ENCODE measurements at regions not wholly inside any gene's neighbourhood (a gene's known extent, or its start where the extent isn't known, plus 50 kb on each side); places are given as distances from the start of the nearest gene placed in this dataset.
"Not testable (repeated sequence)": the region's sequence is repeated elsewhere in the genome, so short reads cannot be mapped to it uniquely, and the experiment has no call there.

GRCh38 chr20:26120920-26121319 lies 424.3 kb upstream of the ZNF337 start:
- DNase-seq (ENCODE audit: extremely low read depth in 1 of 4, low spot score in 3 of 4); intact Hi-C loops (cut with micrococcal nuclease); FAIRE-seq; H3K9ac ChIP-seq (ENCODE audit: insufficient read depth in 1 of 2, low read depth in 2 of 2, low read length in 2 of 2); in situ Hi-C loops (cut with MboI); H3K4me2 ChIP-seq (ENCODE audit: insufficient read depth, low read length); H4K20me1 ChIP-seq (replicated peaks; ENCODE audit: control insufficient read depth, insufficient read depth, low read length); H3K9me1 ChIP-seq (ENCODE audit: control insufficient read depth, insufficient read depth, low read length); BruUV-seq (replicated peaks); H3K27me3 ChIP-seq (ENCODE audit: control insufficient read depth in 2 of 2, insufficient read depth in 2 of 2, low read length in 2 of 2); H3K27ac ChIP-seq (ENCODE audit: extremely low read depth, low read depth, low read length); CTCF ChIA-PET (ENCODE audit: low intra/inter-chr PET ratio); ATAC-seq; H2AFZ ChIP-seq (ENCODE audit: low read depth, low read length); H3K4me1 ChIP-seq (replicated peaks in 1 of 2; ENCODE audit: control insufficient read depth in 2 of 2, insufficient read depth in 2 of 2, low read length in 2 of 2); POLR2A ChIA-PET; H3K36me3 ChIP-seq (ENCODE audit: control insufficient read depth, insufficient read depth, low read length); H3K4me3 ChIP-seq; H3K9me3 ChIP-seq (replicated peaks; ENCODE audit: control insufficient read depth, insufficient read depth, low read depth, low read length); H3K79me2 ChIP-seq (ENCODE audit: control insufficient read depth, insufficient read depth, low read length): not testable (repeated sequence)
- 0% methylated on average over 1 of the region's 2 CpGs for WGBS (ENCODE audit: insufficient coverage, low coverage, missing lambda C conversion rate)

GRCh38 chr20:26094498-26094897 lies 397.8 kb upstream of the ZNF337 start:
- H3K4me3 ChIP-seq; H3K36me3 ChIP-seq (ENCODE audit: control insufficient read depth, insufficient read depth, low read length); H4K20me1 ChIP-seq (replicated peaks; ENCODE audit: control insufficient read depth, insufficient read depth, low read length); DNase-seq (ENCODE audit: extremely low read depth in 1 of 4, low spot score in 3 of 4); H3K4me1 ChIP-seq (replicated peaks in 1 of 2; ENCODE audit: control insufficient read depth in 2 of 2, insufficient read depth in 2 of 2, low read length in 2 of 2); H3K9me3 ChIP-seq (replicated peaks; ENCODE audit: control insufficient read depth, insufficient read depth, low read depth, low read length); H3K4me2 ChIP-seq (ENCODE audit: insufficient read depth, low read length); BruUV-seq (replicated peaks); H3K27me3 ChIP-seq (ENCODE audit: control insufficient read depth in 2 of 2, insufficient read depth in 2 of 2, low read length in 2 of 2); ATAC-seq; H3K27ac ChIP-seq (ENCODE audit: extremely low read depth, low read depth, low read length); H2AFZ ChIP-seq (ENCODE audit: low read depth, low read length); in situ Hi-C loops (cut with MboI); intact Hi-C loops (cut with micrococcal nuclease); H3K9me1 ChIP-seq (ENCODE audit: control insufficient read depth, insufficient read depth, low read length); H3K79me2 ChIP-seq (ENCODE audit: control insufficient read depth, insufficient read depth, low read length); H3K9ac ChIP-seq (ENCODE audit: insufficient read depth in 1 of 2, low read depth in 2 of 2, low read length in 2 of 2); POLR2A ChIA-PET; CTCF ChIA-PET (ENCODE audit: low intra/inter-chr PET ratio); FAIRE-seq: not testable (repeated sequence)
- WGBS (ENCODE audit: insufficient coverage, low coverage, missing lambda C conversion rate) = 0% methylated on average over 1 of the region's 1 CpG

GRCh38 chr20:26091921-26092320 lies 395.3 kb upstream of the ZNF337 start:
- POLR2A ChIA-PET; intact Hi-C loops (cut with micrococcal nuclease); CTCF ChIA-PET (ENCODE audit: low intra/inter-chr PET ratio); H3K79me2 ChIP-seq (ENCODE audit: control insufficient read depth, insufficient read depth, low read length); H3K9me1 ChIP-seq (ENCODE audit: control insufficient read depth, insufficient read depth, low read length); H3K4me3 ChIP-seq; H3K4me1 ChIP-seq (replicated peaks in 1 of 2; ENCODE audit: control insufficient read depth in 2 of 2, insufficient read depth in 2 of 2, low read length in 2 of 2); DNase-seq (ENCODE audit: extremely low read depth in 1 of 4, low spot score in 3 of 4); H4K20me1 ChIP-seq (replicated peaks; ENCODE audit: control insufficient read depth, insufficient read depth, low read length); H3K9ac ChIP-seq (ENCODE audit: insufficient read depth in 1 of 2, low read depth in 2 of 2, low read length in 2 of 2); in situ Hi-C loops (cut with MboI); H3K4me2 ChIP-seq (ENCODE audit: insufficient read depth, low read length); BruUV-seq (replicated peaks); H3K36me3 ChIP-seq (ENCODE audit: control insufficient read depth, insufficient read depth, low read length); ATAC-seq; H3K27me3 ChIP-seq (ENCODE audit: control insufficient read depth in 2 of 2, insufficient read depth in 2 of 2, low read length in 2 of 2); H3K9me3 ChIP-seq (replicated peaks; ENCODE audit: control insufficient read depth, insufficient read depth, low read depth, low read length); H2AFZ ChIP-seq (ENCODE audit: low read depth, low read length); FAIRE-seq; H3K27ac ChIP-seq (ENCODE audit: extremely low read depth, low read depth, low read length): not testable (repeated sequence)
- WGBS (ENCODE audit: insufficient coverage, low coverage, missing lambda C conversion rate) = 0% methylated on average over 6 of the region's 7 CpGs

GRCh38 chr20:26086195-26086594 lies 389.5 kb upstream of the ZNF337 start:
- H3K27ac ChIP-seq (ENCODE audit: extremely low read depth, low read depth, low read length); H3K4me3 ChIP-seq; POLR2A ChIA-PET; H3K9ac ChIP-seq (ENCODE audit: insufficient read depth in 1 of 2, low read depth in 2 of 2, low read length in 2 of 2); H3K9me3 ChIP-seq (replicated peaks; ENCODE audit: control insufficient read depth, insufficient read depth, low read depth, low read length); in situ Hi-C loops (cut with MboI); H3K79me2 ChIP-seq (ENCODE audit: control insufficient read depth, insufficient read depth, low read length); H3K27me3 ChIP-seq (ENCODE audit: control insufficient read depth in 2 of 2, insufficient read depth in 2 of 2, low read length in 2 of 2); H3K4me2 ChIP-seq (ENCODE audit: insufficient read depth, low read length); ATAC-seq; H2AFZ ChIP-seq (ENCODE audit: low read depth, low read length); H3K9me1 ChIP-seq (ENCODE audit: control insufficient read depth, insufficient read depth, low read length); H3K36me3 ChIP-seq (ENCODE audit: control insufficient read depth, insufficient read depth, low read length); DNase-seq (ENCODE audit: extremely low read depth in 1 of 4, low spot score in 3 of 4); BruUV-seq (replicated peaks); H3K4me1 ChIP-seq (replicated peaks in 1 of 2; ENCODE audit: control insufficient read depth in 2 of 2, insufficient read depth in 2 of 2, low read length in 2 of 2); H4K20me1 ChIP-seq (replicated peaks; ENCODE audit: control insufficient read depth, insufficient read depth, low read length); intact Hi-C loops (cut with micrococcal nuclease); CTCF ChIA-PET (ENCODE audit: low intra/inter-chr PET ratio); FAIRE-seq: not testable (repeated sequence)
- no CpG with 5 or more reads among the region's 5 CpGs for WGBS (ENCODE audit: insufficient coverage, low coverage, missing lambda C conversion rate)
